ENCODE measurements at regions not wholly inside any gene's neighbourhood (a gene's known extent, or its start where the extent isn't known, plus 50 kb on each side); places are given as distances from the start of the nearest gene placed in this dataset.

- no peak overlapping the region for H3K4me3 ChIP-seq (ENCODE audit: low read depth, poor library complexity, severe bottlenecking)
- DNase-seq (ENCODE audit: low spot score in 2 of 2): no peak
- WGBS, 2 donors: 87 to 95% methylated on average over 2 of the region's 2 CpGs
- TF ChIP-seq CTCF (IDR thresholded peaks at IDR 0.05): no peak
- TF ChIP-seq POLR2A (IDR thresholded peaks at IDR 0.05): no peak
- intact Hi-C loops (cut with DNase I; ENCODE audit: low total_unique reads): no loop called here
Measured at GRCh38 chr10:33688506-33688905, 354.0 kb upstream of the NRP1 start.

- H3K4me3 ChIP-seq (ENCODE audit: low read depth, poor library complexity, severe bottlenecking): no peak overlapping the region
- WGBS, 2 donors: 64 to 70% methylated on average over 2 of the region's 2 CpGs
- TF ChIP-seq CTCF (IDR thresholded peaks at IDR 0.05) (no peak), POLR2A (IDR thresholded peaks at IDR 0.05) (no peak)
- intact Hi-C loops (cut with DNase I; ENCODE audit: low total_unique reads): no loop called here
- DNase-seq (ENCODE audit: low spot score in 2 of 2): no peak
Measured at GRCh38 chr10:33684211-33684611, 349.7 kb upstream of the NRP1 start.

GRCh38 chr10:33681595-33681994, 347.1 kb upstream of the NRP1 start:
- TF ChIP-seq POLR2A (IDR thresholded peaks at IDR 0.05): no peak
- no peak for TF ChIP-seq CTCF (IDR thresholded peaks at IDR 0.05)
- intact Hi-C loops (cut with DNase I; ENCODE audit: low total_unique reads): no loop called here
- DNase-seq (ENCODE audit: low spot score in 2 of 2): no peak
- H3K4me3 ChIP-seq (ENCODE audit: low read depth, poor library complexity, severe bottlenecking): no peak overlapping the region
- 84 to 86% methylated on average over 1 of the region's 1 CpG for WGBS, 2 donors

- intact Hi-C loops (cut with DNase I; ENCODE audit: low total_unique reads): no loop called here
- TF ChIP-seq POLR2A (IDR thresholded peaks at IDR 0.05) (no peak), CTCF (IDR thresholded peaks at IDR 0.05) (no peak)
- H3K4me3 ChIP-seq (ENCODE audit: low read depth, poor library complexity, severe bottlenecking): no peak overlapping the region
- 83 to 89% methylated on average over 5 of the region's 5 CpGs for WGBS, 2 donors
- DNase-seq (ENCODE audit: low spot score in 2 of 2): no peak
Measured at GRCh38 chr10:33680036-33680435, 345.6 kb upstream of the NRP1 start.

GRCh38 chr10:33676606-33677339, 342.3 kb upstream of the NRP1 start:
- TF ChIP-seq POLR2A (IDR thresholded peaks at IDR 0.05): no peak
- TF ChIP-seq CTCF (IDR thresholded peaks at IDR 0.05): no peak
- no peak for DNase-seq (ENCODE audit: low spot score in 2 of 2)
- intact Hi-C loops (cut with DNase I; ENCODE audit: low total_unique reads): no loop called here
- no peak overlapping the region for H3K4me3 ChIP-seq (ENCODE audit: low read depth, poor library complexity, severe bottlenecking)
- 78 to 90% methylated on average over 9 of the region's 9 CpGs for WGBS, 2 donors
